Panc1 (cell line): ENCODE measurements at regions not wholly inside any gene's neighbourhood (a gene's known extent, or its start where the extent isn't known, plus 50 kb on each side); places are given as distances from the start of the nearest gene placed in this dataset.

Source experiments
- CTCF ChIP-seq: fragments of 450-650 bp; IDR thresholded peaks from 2 replicates; pipeline ENCODE4 v1.5.1; 2017; ENCODE audit warnings: mild to moderate bottlenecking
- POLR2AphosphoS5 ChIP-seq: IDR thresholded peaks from 2 replicates; pipeline ENCODE4 v1.6.1; 2012; ENCODE audit warnings: mild to moderate bottlenecking, low read depth, low read length, moderate library complexity
- TCF7L2 ChIP-seq: IDR thresholded peaks from 2 replicates; pipeline ENCODE4 v1.6.1; 2011; ENCODE audit warnings: mild to moderate bottlenecking, low read depth, low read length, inconsistent platforms

- TF ChIP-seq CTCF (no peak), POLR2AphosphoS5 (no peak), TCF7L2 (no peak)
These were observed 111.3 kb upstream of the EDNRB start for GRCh38 chr13:78029901-78030300.
